ENCODE measurements at regions not wholly inside any gene's neighbourhood (a gene's known extent, or its start where the extent isn't known, plus 50 kb on each side); places are given as distances from the start of the nearest gene placed in this dataset.

DNA sequence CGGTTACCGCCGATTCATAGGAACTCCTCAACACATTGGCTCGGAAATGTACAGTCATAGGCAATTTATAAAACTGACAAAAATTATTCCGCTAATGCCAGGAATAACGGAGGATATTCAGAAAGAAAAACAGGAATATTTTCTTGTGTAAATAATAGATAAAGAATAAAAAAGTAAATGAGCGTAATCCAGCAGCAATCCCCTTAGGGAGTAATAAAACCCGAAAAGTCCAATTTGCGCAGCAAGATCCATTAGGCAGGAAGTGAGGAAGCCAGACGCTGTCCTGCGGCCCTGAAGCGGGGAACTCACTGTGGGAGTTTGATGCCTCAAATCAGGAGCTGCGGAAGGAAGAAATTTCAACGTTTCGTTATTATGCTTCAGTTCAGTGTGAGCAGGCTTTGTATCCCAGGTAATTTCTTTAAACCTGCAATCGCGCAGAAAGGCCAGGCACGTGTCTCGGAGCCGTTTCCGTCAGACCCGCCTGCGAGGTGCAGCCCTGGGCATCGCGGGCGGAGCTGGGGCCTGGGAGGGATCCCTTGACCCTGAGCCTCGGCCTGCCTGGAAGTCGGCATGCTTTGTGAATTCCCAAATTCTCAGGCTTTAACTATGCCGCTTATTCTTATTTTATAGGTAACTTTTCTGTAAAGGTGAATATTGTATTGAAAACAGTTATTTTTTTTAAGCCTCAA lies 180.9 kb upstream of the ALKAL2 start:
- H3K27ac ChIP-seq (replicated peaks) = no peak overlapping the region
- peaks cover 82% of the 10 kb centered on the region for H3K27me3 ChIP-seq (ENCODE audit: low read depth)
- H3K9me3 ChIP-seq (replicated peaks) = peaks cover 13% of the 10 kb centered on the region
- TF ChIP-seq, protein P1, sequence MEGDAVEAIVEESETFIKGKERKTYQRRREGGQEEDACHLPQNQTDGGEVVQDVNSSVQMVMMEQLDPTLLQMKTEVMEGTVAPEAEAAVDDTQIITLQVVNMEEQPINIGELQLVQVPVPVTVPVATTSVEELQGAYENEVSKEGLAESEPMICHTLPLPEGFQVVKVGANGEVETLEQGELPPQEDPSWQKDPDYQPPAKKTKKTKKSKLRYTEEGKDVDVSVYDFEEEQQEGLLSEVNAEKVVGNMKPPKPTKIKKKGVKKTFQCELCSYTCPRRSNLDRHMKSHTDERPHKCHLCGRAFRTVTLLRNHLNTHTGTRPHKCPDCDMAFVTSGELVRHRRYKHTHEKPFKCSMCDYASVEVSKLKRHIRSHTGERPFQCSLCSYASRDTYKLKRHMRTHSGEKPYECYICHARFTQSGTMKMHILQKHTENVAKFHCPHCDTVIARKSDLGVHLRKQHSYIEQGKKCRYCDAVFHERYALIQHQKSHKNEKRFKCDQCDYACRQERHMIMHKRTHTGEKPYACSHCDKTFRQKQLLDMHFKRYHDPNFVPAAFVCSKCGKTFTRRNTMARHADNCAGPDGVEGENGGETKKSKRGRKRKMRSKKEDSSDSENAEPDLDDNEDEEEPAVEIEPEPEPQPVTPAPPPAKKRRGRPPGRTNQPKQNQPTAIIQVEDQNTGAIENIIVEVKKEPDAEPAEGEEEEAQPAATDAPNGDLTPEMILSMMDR (IDR thresholded peaks at IDR 0.05; ENCODE audit: borderline replicate concordance) = no peak
- intact Hi-C loops (cut with micrococcal nuclease) = no loop called here
- no peak overlapping the region for H3K4me3 ChIP-seq
- DNase-seq = no peak
- H3K4me1 ChIP-seq = peaks cover 5% of the 10 kb centered on the region
- H3K36me3 ChIP-seq = no peaks in the 10 kb centered on the region

DNA sequence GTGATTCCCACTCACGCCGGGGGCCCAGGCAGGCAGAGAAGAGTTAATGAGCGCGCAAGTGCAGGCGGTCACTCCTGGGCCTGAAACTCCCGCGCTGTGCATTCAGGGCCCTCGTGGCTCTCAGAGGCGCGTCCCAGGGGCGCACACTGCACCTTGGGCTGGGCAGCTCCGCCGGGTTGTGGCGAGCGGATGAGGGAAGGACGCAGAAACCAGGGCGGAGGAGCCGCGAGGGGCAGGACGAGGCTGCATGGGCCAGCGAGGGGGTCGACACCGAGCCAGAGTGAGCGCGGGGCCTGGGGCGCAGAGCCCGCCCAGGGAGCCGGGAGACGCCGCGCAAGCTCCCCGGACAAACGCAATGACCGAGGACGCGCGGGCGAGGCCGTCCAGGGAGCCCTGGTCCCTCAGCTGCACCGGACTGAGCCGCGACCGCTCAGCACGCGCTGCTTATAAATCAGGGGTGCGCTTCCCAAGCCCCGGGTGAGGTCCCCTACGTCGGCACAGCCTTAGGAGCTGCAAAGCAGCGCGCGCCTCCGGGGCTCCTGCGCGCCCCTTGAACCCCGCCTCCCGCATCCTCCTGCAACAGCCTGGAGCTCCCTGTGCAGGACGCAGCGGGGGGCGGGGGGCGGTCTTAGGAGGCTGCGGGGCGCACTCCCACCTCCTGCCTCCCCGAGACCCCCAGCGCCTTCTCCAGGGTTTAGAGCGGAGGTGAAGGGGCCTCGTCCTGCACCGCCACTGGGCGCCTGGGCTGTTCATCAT lies 180.2 kb upstream of the ALKAL2 start:
- Histone ChIP-seq H3K27ac (replicated peaks) (no peak overlapping the region), H3K4me3 (no peak overlapping the region), H3K9me3 (replicated peaks) (peaks cover 5% of the 10 kb centered on the region), H3K36me3 (no peaks in the 10 kb centered on the region), H3K27me3 (ENCODE audit: low read depth) (peaks cover 89% of the 10 kb centered on the region), H3K4me1 (peaks cover 5% of the 10 kb centered on the region)
- intact Hi-C loops (cut with micrococcal nuclease) = no loop called here
- no peak for DNase-seq
- TF ChIP-seq, protein P1 (IDR thresholded peaks at IDR 0.05; ENCODE audit: borderline replicate concordance) = no peak

DNA sequence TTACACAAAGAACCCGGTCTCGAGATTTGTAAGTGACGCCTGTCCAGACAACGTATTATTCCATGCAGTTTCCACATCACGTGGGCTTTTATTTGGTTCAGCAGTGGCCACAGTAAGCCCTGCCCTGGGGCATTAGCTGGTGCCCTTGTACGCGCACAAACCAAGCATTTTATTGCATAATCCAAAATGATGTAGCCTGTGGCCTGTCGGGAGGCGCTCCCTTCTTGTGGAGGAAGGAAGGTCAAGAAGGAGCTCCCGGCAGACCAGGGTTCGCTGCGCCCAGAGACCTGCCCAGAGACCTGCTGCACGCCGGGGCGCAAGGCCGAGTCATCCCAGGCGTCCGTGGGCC lies 179.6 kb upstream of the ALKAL2 start:
- no peak for DNase-seq
- TF ChIP-seq, protein P1 (IDR thresholded peaks at IDR 0.05; ENCODE audit: borderline replicate concordance) = no peak
- Histone ChIP-seq H3K4me1 (peaks cover 5% of the 10 kb centered on the region), H3K4me3 (no peak overlapping the region), H3K27ac (replicated peaks) (no peak overlapping the region), H3K36me3 (no peaks in the 10 kb centered on the region), H3K9me3 (replicated peaks) (no peaks in the 10 kb centered on the region), H3K27me3 (ENCODE audit: low read depth) (peaks cover 93% of the 10 kb centered on the region)
- intact Hi-C loops (cut with micrococcal nuclease) = no loop called here

DNA sequence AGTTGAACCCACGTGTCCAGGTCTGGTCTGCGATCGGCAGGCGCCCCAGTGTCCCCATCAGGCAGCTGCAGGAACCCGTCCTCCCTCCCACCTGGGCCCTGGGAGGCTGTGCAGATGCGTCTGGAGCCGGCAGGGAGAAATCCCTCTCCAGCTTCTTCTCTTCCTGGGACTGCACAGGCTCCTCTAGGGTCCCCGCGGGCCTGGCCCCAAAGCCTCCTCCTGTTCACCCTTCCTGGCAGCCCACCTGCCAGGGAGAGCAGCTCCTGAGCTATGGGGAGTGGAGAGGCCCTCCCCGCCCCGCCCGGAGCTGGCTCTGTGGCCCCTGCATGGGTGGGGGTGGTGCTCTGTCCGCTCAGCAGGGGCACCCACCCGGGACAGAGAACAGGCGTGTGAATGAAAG lies 179.2 kb upstream of the ALKAL2 start:
- no peak for DNase-seq
- no peaks in the 10 kb centered on the region for H3K9me3 ChIP-seq (replicated peaks)

DNA sequence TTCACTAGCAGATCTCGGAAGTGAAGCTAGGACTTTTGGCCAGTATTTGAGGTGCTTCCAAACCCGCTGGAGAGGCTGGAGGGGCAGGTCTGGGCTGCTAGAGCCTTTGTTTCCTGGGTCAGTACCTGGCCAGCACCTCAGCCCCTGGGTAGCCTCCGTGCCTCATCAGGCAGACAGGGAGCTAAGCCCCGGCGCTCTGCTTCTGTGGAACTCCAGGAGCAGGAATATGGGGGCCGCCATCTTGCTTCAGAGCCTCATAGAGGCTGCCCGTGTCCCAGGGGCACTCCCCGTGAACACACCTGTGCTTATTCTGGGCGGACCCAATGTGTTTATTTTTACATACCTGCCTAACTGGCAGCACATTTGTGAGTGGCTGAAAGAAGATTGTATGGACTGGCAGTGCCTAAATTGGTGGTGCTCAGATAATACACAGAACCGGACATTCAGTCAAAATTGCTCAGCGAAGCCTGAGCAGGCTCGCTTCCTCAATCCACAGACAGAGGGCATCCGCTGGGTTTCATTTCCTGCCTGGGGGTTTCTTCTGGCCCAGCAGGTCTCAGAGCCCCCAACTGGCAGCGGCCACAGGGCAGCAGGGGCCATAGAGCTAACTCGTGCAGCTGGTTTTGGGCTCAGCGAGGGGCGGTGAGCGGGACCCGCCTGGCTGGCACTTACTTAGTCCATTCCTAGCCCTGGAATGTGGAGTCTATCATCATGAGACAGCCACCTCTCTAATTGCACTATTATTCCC lies 176.8 kb upstream of the ALKAL2 start:
- DNase-seq = no peak
- no peak overlapping the region for H3K4me3 ChIP-seq
- H3K4me1 ChIP-seq = peaks cover 5% of the 10 kb centered on the region
- no peaks in the 10 kb centered on the region for H3K9me3 ChIP-seq (replicated peaks)
- H3K36me3 ChIP-seq = no peaks in the 10 kb centered on the region
- intact Hi-C loops (cut with micrococcal nuclease) = no loop called here
- no peak overlapping the region for H3K27ac ChIP-seq (replicated peaks)
- peaks cover 92% of the 10 kb centered on the region for H3K27me3 ChIP-seq (ENCODE audit: low read depth)
- TF ChIP-seq, protein P1 (IDR thresholded peaks at IDR 0.05; ENCODE audit: borderline replicate concordance) = no peak

More for the DNA sequence above, 179.2 kb upstream of the ALKAL2 start:
- TF ChIP-seq, protein P1 (IDR thresholded peaks at IDR 0.05; ENCODE audit: borderline replicate concordance) = no peak
- H3K4me3 ChIP-seq = no peak overlapping the region
- intact Hi-C loops (cut with micrococcal nuclease) = no loop called here
- no peaks in the 10 kb centered on the region for H3K36me3 ChIP-seq
- no peak overlapping the region for H3K27ac ChIP-seq (replicated peaks)
- H3K27me3 ChIP-seq (ENCODE audit: low read depth) = peaks cover 97% of the 10 kb centered on the region
- peaks cover 5% of the 10 kb centered on the region for H3K4me1 ChIP-seq

All from left ventricle myocardium inferior (tissue), 1 donor.